ENCODE measurements at regions not wholly inside any gene's neighbourhood (a gene's known extent, or its start where the extent isn't known, plus 50 kb on each side); places are given as distances from the start of the nearest gene placed in this dataset.

GRCh38 chr7:81598951-81599350, 170.9 kb downstream of the HGF start:
- intact Hi-C loops (cut with DNase I; ENCODE audit: low total_unique reads) = no loop called here
- no peak for DNase-seq (ENCODE audit: low spot score in 2 of 2)
- TF ChIP-seq POLR2A (IDR thresholded peaks at IDR 0.05) (no peak), CTCF (IDR thresholded peaks at IDR 0.05) (no peak)
- 93 to 94% methylated on average over 1 of the region's 1 CpG for WGBS, 2 donors
- H3K4me3 ChIP-seq (ENCODE audit: low read depth, poor library complexity, severe bottlenecking) = no peak overlapping the region

- no peak overlapping the region for H3K4me3 ChIP-seq (ENCODE audit: low read depth, poor library complexity, severe bottlenecking)
- DNase-seq (ENCODE audit: low spot score in 2 of 2) = no peak
- 19 to 32% methylated on average over 1 of the region's 1 CpG for WGBS, 2 donors
- TF ChIP-seq CTCF (IDR thresholded peaks at IDR 0.05) (no peak), POLR2A (IDR thresholded peaks at IDR 0.05) (no peak)
- intact Hi-C loops (cut with DNase I; ENCODE audit: low total_unique reads) = no loop called here
These were observed 175.1 kb downstream of the HGF start for GRCh38 chr7:81594767-81595166.

- 59 to 60% methylated on average over 5 of the region's 5 CpGs for WGBS, 2 donors
- intact Hi-C loops (cut with DNase I; ENCODE audit: low total_unique reads) = no loop called here
These were observed 179.7 kb downstream of the HGF start for GRCh38 chr7:81590131-81590530.

GRCh38 chr7:81584667-81585066, 185.2 kb downstream of the HGF start:
- no peak overlapping the region for H3K4me3 ChIP-seq (ENCODE audit: low read depth, poor library complexity, severe bottlenecking)
- TF ChIP-seq POLR2A (IDR thresholded peaks at IDR 0.05) (no peak), CTCF (IDR thresholded peaks at IDR 0.05) (no peak)
- 40 to 45% methylated on average over 4 of the region's 4 CpGs for WGBS, 2 donors
- DNase-seq (ENCODE audit: low spot score in 2 of 2) = no peak
- intact Hi-C loops (cut with DNase I; ENCODE audit: low total_unique reads) = no loop called here

More at GRCh38 chr7:81590131-81590530, 179.7 kb downstream of the HGF start:
- no peak overlapping the region for H3K4me3 ChIP-seq (ENCODE audit: low read depth, poor library complexity, severe bottlenecking)
- no peak for TF ChIP-seq POLR2A (IDR thresholded peaks at IDR 0.05)
- TF ChIP-seq CTCF (IDR thresholded peaks at IDR 0.05) = no peak
- DNase-seq (ENCODE audit: low spot score in 2 of 2) = no peak

- intact Hi-C loops (cut with DNase I; ENCODE audit: low total_unique reads) = no loop called here
- no peak for DNase-seq (ENCODE audit: low spot score in 2 of 2)
- TF ChIP-seq CTCF (IDR thresholded peaks at IDR 0.05) (no peak), POLR2A (IDR thresholded peaks at IDR 0.05) (no peak)
- H3K4me3 ChIP-seq (ENCODE audit: low read depth, poor library complexity, severe bottlenecking) = no peak overlapping the region
- WGBS, 2 donors = 60 to 78% methylated on average over 2 of the region's 2 CpGs
These were observed 185.8 kb downstream of the HGF start for GRCh38 chr7:81583882-81584533.

- WGBS, 2 donors = 31 to 72% methylated on average over 1 of the region's 1 CpG
- no peak overlapping the region for H3K4me3 ChIP-seq (ENCODE audit: low read depth, poor library complexity, severe bottlenecking)
- TF ChIP-seq POLR2A (IDR thresholded peaks at IDR 0.05) = no peak
- no peak for TF ChIP-seq CTCF (IDR thresholded peaks at IDR 0.05)
- no peak for DNase-seq (ENCODE audit: low spot score in 2 of 2)
- intact Hi-C loops (cut with DNase I; ENCODE audit: low total_unique reads) = no loop called here
These were observed 186.8 kb downstream of the HGF start for GRCh38 chr7:81583090-81583489.
